Fibroblast of lung (primary cell): ENCODE measurements at regions not wholly inside any gene's neighbourhood (a gene's known extent, or its start where the extent isn't known, plus 50 kb on each side); places are given as distances from the start of the nearest gene placed in this dataset.

Experiments used
- EZH2 ChIP-seq: IDR thresholded peaks from 2 replicates; pipeline ENCODE4 v1.5.1; 2012; ENCODE audit warnings: low read length, control low read depth, mild to moderate bottlenecking; ENCODE audit errors: missing control alignments
- TF ChIP-seq, protein P1 (sequence below), 2 donors: IDR thresholded peaks in 1 of 2; conservative IDR thresholded peaks in 1 of 2; 1 replicate in 1 of 2; 2 replicates in 1 of 2; pipeline ENCODE4 v1.5.1; 2011 to 2012; ENCODE audit warnings: low read length in 2 of 2, control low read depth in 1 of 2, inconsistent platforms in 1 of 2, low read depth in 1 of 2, mild to moderate bottlenecking in 1 of 2

DNA sequence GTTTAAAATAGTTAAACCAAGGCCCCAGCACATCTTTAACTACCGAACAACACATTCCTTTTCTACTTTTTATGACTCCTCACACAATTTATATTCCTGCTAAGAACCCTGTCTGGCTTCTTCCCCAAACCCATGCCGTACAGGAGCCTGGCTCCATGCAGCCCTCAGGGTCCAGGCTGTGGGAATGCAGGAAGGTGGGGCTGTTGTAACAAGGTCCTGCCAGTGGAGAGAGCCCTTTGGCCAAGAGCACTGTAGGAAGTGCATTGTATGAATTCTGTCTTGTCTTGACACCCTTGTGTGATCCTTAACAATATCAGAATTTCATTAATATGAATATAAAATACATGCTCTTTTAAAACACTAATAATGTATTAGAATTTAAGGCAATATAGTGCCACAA is 563.8 kb downstream of the TBL1XR1 start:
- TF ChIP-seq, protein P1, sequence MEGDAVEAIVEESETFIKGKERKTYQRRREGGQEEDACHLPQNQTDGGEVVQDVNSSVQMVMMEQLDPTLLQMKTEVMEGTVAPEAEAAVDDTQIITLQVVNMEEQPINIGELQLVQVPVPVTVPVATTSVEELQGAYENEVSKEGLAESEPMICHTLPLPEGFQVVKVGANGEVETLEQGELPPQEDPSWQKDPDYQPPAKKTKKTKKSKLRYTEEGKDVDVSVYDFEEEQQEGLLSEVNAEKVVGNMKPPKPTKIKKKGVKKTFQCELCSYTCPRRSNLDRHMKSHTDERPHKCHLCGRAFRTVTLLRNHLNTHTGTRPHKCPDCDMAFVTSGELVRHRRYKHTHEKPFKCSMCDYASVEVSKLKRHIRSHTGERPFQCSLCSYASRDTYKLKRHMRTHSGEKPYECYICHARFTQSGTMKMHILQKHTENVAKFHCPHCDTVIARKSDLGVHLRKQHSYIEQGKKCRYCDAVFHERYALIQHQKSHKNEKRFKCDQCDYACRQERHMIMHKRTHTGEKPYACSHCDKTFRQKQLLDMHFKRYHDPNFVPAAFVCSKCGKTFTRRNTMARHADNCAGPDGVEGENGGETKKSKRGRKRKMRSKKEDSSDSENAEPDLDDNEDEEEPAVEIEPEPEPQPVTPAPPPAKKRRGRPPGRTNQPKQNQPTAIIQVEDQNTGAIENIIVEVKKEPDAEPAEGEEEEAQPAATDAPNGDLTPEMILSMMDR (conservative IDR thresholded peaks at IDR 0.05 in 1 of 2, IDR thresholded peaks at IDR 0.05 in 1 of 2; ENCODE audit: low read depth in 1 of 2, low read length in 2 of 2): no peak
- TF ChIP-seq EZH2: no peak
